Ectodermal cell (in vitro differentiated cells): ENCODE measurements at regions not wholly inside any gene's neighbourhood (a gene's known extent, or its start where the extent isn't known, plus 50 kb on each side); places are given as distances from the start of the nearest gene placed in this dataset.
"Not testable (repeated sequence)": the region's sequence is repeated elsewhere in the genome, so short reads cannot be mapped to it uniquely, and the experiment has no call there.

ENCODE experiments used
- H3K27ac ChIP-seq: 2 replicates; pipeline ENCODE4 v1.7.0; 2013; ENCODE audit warnings: mild to moderate bottlenecking, low read depth, low read length; ENCODE audit not compliant: insufficient read depth, poor library complexity, severe bottlenecking
- H3K27me3 ChIP-seq: 2 replicates; pipeline ENCODE4 v1.7.0; 2013; ENCODE audit warnings: mild to moderate bottlenecking, low read length; ENCODE audit not compliant: insufficient read depth, control insufficient read depth, poor library complexity, severe bottlenecking
- H3K36me3 ChIP-seq: one replicate; pipeline ENCODE4 v1.7.0; 2013; ENCODE audit warnings: low read length; ENCODE audit not compliant: control insufficient read depth, insufficient read depth
- H3K4me1 ChIP-seq: one replicate; pipeline ENCODE4 v1.7.0; 2013; ENCODE audit warnings: low read length; ENCODE audit not compliant: control insufficient read depth, insufficient read depth
- H3K4me3 ChIP-seq: 2 replicates; pipeline ENCODE4 v1.7.0; 2013; ENCODE audit warnings: low read depth, low read length, control low read depth; ENCODE audit not compliant: insufficient read depth
- H3K9me3 ChIP-seq: 2 replicates; pipeline ENCODE4 v1.7.0; 2013; ENCODE audit warnings: mild to moderate bottlenecking, low read length, moderate library complexity; ENCODE audit not compliant: control insufficient read depth
- WGBS, 2 experiments: methylation state at CpG; one replicate each; pipeline ENCODE4 v1.1.7; 2013; ENCODE audit warnings: missing lambda C conversion rate in 2 of 2; 5-methylcytosine and 5-hydroxymethylcytosine counted together

GRCh38 chr2:215866606-215867005 lies 146.7 kb downstream of the MREG start:
- H3K36me3 ChIP-seq = no peaks in the 10 kb centered on the region
- H3K27ac ChIP-seq = no peak overlapping the region
- WGBS, 2 experiments = 74 to 78% methylated on average over 2 of the region's 2 CpGs
- H3K4me3 ChIP-seq = no peak overlapping the region
- H3K4me1 ChIP-seq = no peaks in the 10 kb centered on the region
- H3K27me3 ChIP-seq = no peaks in the 10 kb centered on the region
- no peaks in the 10 kb centered on the region for H3K9me3 ChIP-seq

DNA sequence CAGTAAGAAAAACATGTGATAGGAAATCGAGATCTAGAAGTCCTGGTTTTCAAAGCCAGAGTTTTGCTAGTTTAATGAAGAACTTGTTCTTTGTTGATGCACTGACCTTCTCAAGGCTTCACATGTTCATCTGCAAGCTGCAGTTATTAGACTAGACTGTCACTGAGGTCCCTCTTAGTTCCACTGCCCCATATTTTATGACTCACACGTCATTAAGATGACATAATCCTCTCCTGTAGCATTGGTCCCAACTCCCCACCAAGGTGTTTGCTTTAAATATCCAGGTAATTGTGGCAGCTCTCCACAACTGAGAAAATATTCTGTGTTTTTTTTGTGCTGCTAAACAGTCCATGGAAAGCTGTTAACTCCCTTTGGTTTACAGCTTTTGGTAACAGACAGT lies 149.7 kb downstream of the MREG start:
- no peak overlapping the region for H3K27ac ChIP-seq
- H3K9me3 ChIP-seq = no peaks in the 10 kb centered on the region
- H3K27me3 ChIP-seq = no peaks in the 10 kb centered on the region
- no peaks in the 10 kb centered on the region for H3K36me3 ChIP-seq
- no peak overlapping the region for H3K4me3 ChIP-seq
- 89 to 95% methylated on average over 2 of the region's 2 CpGs for WGBS, 2 experiments
- peaks cover 3% of the 10 kb centered on the region for H3K4me1 ChIP-seq

DNA sequence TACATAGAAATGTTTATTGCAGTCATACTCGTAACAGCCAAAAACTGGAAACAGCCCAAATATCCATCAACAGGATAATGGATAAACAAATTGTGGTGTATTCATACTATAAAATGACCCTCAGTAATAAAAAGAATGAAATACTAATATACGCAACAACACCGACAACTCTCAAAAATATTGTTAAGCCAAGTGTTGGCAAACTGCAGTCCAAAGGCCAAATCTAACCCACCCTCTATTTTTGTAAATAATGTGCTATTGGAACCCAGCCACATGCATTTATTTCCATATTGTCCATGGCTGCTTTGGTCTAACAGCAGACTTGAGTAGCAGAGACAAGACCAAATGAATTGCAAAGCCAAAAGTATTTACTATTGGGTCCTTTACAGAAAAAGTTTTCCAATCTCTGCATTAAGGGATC lies 151.0 kb downstream of the MREG start:
- no peak overlapping the region for H3K4me3 ChIP-seq
- H3K36me3 ChIP-seq = no peaks in the 10 kb centered on the region
- H3K4me1 ChIP-seq = peaks cover 3% of the 10 kb centered on the region
- WGBS, 2 experiments = 93% methylated on average over 2 of the region's 3 CpGs
- no peak overlapping the region for H3K27ac ChIP-seq
- no peaks in the 10 kb centered on the region for H3K9me3 ChIP-seq
- no peaks in the 10 kb centered on the region for H3K27me3 ChIP-seq

- H3K9me3 ChIP-seq = no peaks in the 10 kb centered on the region
- no peaks in the 10 kb centered on the region for H3K27me3 ChIP-seq
- H3K4me1 ChIP-seq = peaks cover 3% of the 10 kb centered on the region
- WGBS, 2 experiments = 92 to 96% methylated on average over 5 of the region's 5 CpGs
- H3K36me3 ChIP-seq = no peaks in the 10 kb centered on the region
- H3K27ac ChIP-seq = no peak overlapping the region
- no peak overlapping the region for H3K4me3 ChIP-seq
These were observed 151.6 kb downstream of the MREG start for GRCh38 chr2:215861607-215862350.

DNA sequence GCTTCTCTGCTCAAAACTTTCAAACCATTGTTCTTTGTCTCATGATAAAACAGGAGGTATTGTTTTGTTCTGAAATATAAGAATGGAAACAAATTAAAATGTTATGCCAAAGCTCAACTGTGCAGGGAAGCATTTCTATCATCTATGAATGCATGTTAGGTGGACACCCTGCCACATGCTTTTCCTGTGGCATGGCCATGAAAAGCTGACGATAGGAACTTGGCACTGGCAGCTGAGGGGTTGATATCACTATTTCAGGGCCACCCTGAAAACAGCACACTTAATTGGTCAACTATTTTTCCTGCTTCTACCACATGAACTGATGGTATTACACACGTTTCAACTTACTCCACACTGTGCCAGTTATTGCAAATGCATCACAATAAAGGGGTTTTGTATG lies 157.3 kb downstream of the MREG start:
- Histone ChIP-seq H3K9me3 (no peaks in the 10 kb centered on the region), H3K4me3 (no peak overlapping the region), H3K27ac (no peak overlapping the region), H3K36me3 (no peaks in the 10 kb centered on the region), H3K27me3 (no peaks in the 10 kb centered on the region), H3K4me1 (peaks cover 3% of the 10 kb centered on the region)
- 84 to 97% methylated on average over 2 of the region's 2 CpGs for WGBS, 2 experiments

DNA sequence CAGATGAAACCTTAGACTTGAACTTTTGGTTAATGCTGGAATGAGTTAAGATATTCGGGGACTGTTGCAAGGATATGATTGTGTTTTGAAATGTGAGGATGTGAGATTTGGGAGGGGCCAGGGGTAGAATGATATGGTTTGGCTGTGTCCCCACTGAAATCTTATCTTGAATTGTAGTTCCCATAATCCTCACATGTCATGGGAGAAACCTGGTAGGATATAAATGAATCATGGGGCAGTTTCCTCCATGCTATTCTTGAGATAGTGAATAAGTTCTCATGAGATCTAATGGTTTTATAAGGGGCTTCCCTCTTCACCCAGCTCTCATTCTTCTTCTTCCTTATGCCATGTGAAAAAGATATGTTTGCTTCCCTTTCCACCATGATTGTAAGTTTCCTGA lies 158.0 kb downstream of the MREG start:
- not testable (repeated sequence) for H3K27me3 ChIP-seq, H3K4me1 ChIP-seq, H3K4me3 ChIP-seq, H3K27ac ChIP-seq, H3K36me3 ChIP-seq, H3K9me3 ChIP-seq
- 95 to 96% methylated on average over 1 of the region's 1 CpG for WGBS, 2 experiments

DNA sequence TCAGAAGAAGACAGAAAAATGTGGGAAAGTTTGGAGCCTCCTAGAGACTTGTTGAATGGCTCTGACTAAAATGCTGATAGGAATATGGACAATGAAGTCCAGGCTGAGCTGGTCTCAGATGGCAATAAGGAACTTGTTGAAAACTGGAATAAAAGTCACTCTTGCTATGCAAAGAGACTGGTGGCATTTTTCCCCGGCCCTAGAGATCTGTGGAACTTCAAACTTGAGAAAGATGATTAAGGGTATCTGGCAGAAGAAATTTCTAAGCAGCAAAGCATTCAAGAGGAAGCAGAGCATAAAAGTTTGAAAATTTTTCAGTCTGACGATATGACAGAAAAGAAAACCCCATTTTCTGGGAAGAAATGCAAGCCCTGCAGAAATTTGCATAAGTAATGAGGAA lies 159.3 kb downstream of the MREG start:
- no peak overlapping the region for H3K27ac ChIP-seq
- H3K27me3 ChIP-seq = no peaks in the 10 kb centered on the region
- H3K9me3 ChIP-seq = no peaks in the 10 kb centered on the region
- H3K4me3 ChIP-seq = no peak overlapping the region
- 89 to 92% methylated on average over 2 of the region's 2 CpGs for WGBS, 2 experiments
- H3K36me3 ChIP-seq = no peaks in the 10 kb centered on the region
- H3K4me1 ChIP-seq = no peaks in the 10 kb centered on the region

DNA sequence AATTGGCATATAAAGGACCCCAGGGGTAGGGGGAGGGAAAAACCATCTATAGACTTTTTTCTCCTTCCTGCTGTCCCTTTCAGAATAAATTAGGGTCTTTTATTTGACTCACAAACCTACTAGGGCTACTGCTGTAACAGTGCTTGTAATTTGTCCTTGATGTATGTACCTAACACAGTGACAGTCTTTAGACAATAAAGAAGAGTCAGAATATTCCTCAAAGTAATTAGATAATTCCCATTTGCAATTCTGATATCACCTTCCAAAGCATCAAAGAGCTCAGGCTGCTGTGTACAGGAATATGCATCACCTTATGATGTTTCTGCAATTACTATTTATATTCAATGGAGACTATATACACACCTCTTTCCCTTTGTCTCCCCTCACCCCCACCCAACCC lies 161.7 kb downstream of the MREG start:
- Histone ChIP-seq H3K4me3 (no peak overlapping the region), H3K27ac (no peak overlapping the region), H3K9me3 (no peaks in the 10 kb centered on the region), H3K27me3 (no peaks in the 10 kb centered on the region), H3K36me3 (no peaks in the 10 kb centered on the region), H3K4me1 (no peaks in the 10 kb centered on the region)

GRCh38 chr2:215851082-215851481 lies 162.3 kb downstream of the MREG start:
- Histone ChIP-seq H3K36me3 (no peaks in the 10 kb centered on the region), H3K27ac (no peak overlapping the region), H3K27me3 (no peaks in the 10 kb centered on the region), H3K4me3 (no peak overlapping the region), H3K4me1 (no peaks in the 10 kb centered on the region), H3K9me3 (no peaks in the 10 kb centered on the region)
- WGBS, 2 experiments = 92 to 95% methylated on average over 2 of the region's 2 CpGs

DNA sequence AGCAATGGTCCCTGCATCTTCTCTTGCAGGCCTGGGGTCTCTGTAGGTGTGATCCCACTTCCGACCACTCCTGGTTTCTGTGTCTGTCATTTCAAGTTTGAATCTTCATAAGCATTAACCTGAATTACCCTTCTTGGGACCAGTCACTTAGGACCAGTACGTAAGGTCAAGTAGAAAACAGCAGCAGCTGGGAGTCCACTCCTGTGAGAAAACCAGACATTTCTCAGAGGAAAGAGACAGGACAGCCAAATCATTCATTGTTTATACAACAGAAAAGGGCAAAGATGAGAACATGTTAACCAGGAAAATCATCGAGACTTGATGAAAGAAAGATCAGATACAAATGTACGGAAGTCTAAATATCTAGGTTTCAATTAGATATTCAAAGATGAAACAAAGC lies 163.0 kb downstream of the MREG start:
- Histone ChIP-seq H3K36me3 (no peaks in the 10 kb centered on the region), H3K27me3 (no peaks in the 10 kb centered on the region), H3K4me1 (no peaks in the 10 kb centered on the region), H3K9me3 (no peaks in the 10 kb centered on the region), H3K4me3 (no peak overlapping the region), H3K27ac (no peak overlapping the region)
- 83 to 95% methylated on average over 2 to 4 of the region's 4 CpGs for WGBS, 2 experiments

DNA sequence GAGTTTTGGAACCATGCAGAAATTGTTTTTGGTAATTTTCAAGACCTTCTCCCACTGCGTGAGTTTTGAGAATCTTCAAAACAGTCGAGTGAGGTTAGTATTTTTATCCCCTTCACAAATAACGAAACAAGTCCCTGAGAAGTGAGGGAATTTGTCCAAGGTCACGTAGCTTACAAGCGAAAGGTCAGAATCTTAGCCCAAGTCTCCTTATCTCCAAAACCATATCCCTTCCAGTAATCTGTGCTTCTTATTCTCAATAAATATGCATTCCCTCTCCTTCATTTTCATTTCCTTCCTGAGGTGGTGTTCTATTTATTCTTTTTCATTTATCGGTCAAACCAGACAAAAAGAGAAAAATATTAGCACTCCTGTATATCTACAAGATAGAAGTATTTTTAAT lies 163.6 kb downstream of the MREG start:
- H3K9me3 ChIP-seq = no peaks in the 10 kb centered on the region
- H3K27ac ChIP-seq = no peak overlapping the region
- H3K4me1 ChIP-seq = no peaks in the 10 kb centered on the region
- H3K36me3 ChIP-seq = no peaks in the 10 kb centered on the region
- H3K4me3 ChIP-seq = no peak overlapping the region
- WGBS, 2 experiments = 97% methylated on average over 5 of the region's 6 CpGs
- H3K27me3 ChIP-seq = no peaks in the 10 kb centered on the region
